ENCODE measurements at regions not wholly inside any gene's neighbourhood (a gene's known extent, or its start where the extent isn't known, plus 50 kb on each side); places are given as distances from the start of the nearest gene placed in this dataset.

- TF ChIP-seq CTCF (IDR thresholded peaks at IDR 0.05) (no peak), POLR2A (IDR thresholded peaks at IDR 0.05) (no peak)
Measured at GRCh38 chr4:45099471-45099870, 373.1 kb upstream of the GNPDA2 start.
